ENCODE measurements at regions not wholly inside any gene's neighbourhood (a gene's known extent, or its start where the extent isn't known, plus 50 kb on each side); places are given as distances from the start of the nearest gene placed in this dataset.

GRCh38 chr7:39883812-39884390 is 66.2 kb upstream of the CDK13 start:
- H3K4me3 Mint-ChIP-seq = no peak overlapping the region
- no peak overlapping the region for H3K27ac Mint-ChIP-seq

DNA sequence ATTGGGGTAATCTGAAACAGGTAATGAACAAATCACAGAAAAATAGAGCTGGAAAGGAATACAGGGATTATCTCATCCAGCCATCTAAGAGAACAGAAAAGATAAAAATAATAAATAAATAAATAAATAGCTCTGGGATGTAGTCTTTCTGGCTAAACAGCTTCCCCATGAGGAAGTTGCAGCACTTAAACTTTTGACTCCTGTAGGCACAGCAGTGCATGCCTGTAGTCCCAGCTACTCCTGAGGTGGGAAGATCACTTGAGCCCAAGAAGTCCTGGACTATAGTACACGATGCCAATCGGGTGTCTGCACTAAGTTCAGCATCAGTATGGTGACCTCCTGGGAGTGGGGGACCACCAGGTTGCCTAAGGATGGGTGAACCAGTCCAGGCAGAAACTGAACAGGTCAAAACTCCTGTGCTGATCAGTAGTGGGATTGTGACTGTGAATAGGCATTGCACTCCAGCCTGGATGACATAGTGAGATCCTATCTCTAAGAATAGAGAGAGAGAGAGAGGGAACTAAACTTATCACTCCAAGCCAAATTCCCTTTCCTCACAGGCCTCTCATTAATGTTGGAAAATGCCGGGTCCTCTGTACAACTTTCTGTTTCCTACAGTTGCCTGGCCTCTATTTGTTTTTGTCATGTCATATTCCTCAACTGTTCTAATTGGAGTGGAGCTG is 61.7 kb upstream of the CDK13 start:
- Histone ChIP-seq H3K27ac (ENCODE audit: low read depth in 1 of 2, low read length in 2 of 2) (no peak overlapping the region), H3K79me2 (ENCODE audit: insufficient read depth, low read length) (no peaks in the 10 kb centered on the region), H3K4me1 (ENCODE audit: control insufficient read depth in 1 of 2, insufficient read depth in 2 of 2, low read length in 2 of 2) (no peaks in the 10 kb centered on the region), H3K4me3 (replicated peaks in 1 of 3; ENCODE audit: low read depth in 2 of 3, low read length in 3 of 3) (no peak overlapping the region), H3K27me3 (ENCODE audit: control insufficient read depth in 2 of 2, insufficient read depth in 2 of 2, low read length in 2 of 2) (no peaks in the 10 kb centered on the region), H3K9ac (ENCODE audit: insufficient read depth, low read length, poor library complexity, severe bottlenecking) (no peak overlapping the region), H3K36me3 (replicated peaks in 1 of 2; ENCODE audit: control insufficient read depth in 1 of 2, insufficient read depth in 2 of 2, low read length in 2 of 2) (no peaks in the 10 kb centered on the region), H3K9me3 (replicated peaks in 1 of 2; ENCODE audit: control insufficient read depth in 1 of 2, insufficient read depth in 1 of 2, low read length in 2 of 2) (peaks cover 0 to 2% of the 10 kb centered on the region in 2 donors), H3K4me2 (replicated peaks; ENCODE audit: extremely low read depth, low read length, poor library complexity, severe bottlenecking) (no peak overlapping the region), H4K20me1 (ENCODE audit: insufficient read depth, low read length) (no peaks in the 10 kb centered on the region), H2AFZ (ENCODE audit: insufficient read depth, low read depth, low read length, poor library complexity, severe bottlenecking) (no peak overlapping the region)
- Mint-ChIP-seq H3K9me3 (peaks cover 0 to 6% (median 4%) of the 10 kb centered on the region in 7 donors), H3K27me3 (ENCODE audit: low read depth in 3 of 3) (peaks cover 1 to 5% (median 3%) of the 10 kb centered on the region in 3 donors), H3K4me3 (no peak overlapping the region), H3K27ac (no peak overlapping the region), H3K36me3 (no peaks in the 10 kb centered on the region), H3K4me1 (no peaks in the 10 kb centered on the region)
- 80% methylated on average over 2 of the region's 3 CpGs for WGBS (ENCODE audit: insufficient coverage)
- no peak for DNase-seq
- TF ChIP-seq, protein P1, sequence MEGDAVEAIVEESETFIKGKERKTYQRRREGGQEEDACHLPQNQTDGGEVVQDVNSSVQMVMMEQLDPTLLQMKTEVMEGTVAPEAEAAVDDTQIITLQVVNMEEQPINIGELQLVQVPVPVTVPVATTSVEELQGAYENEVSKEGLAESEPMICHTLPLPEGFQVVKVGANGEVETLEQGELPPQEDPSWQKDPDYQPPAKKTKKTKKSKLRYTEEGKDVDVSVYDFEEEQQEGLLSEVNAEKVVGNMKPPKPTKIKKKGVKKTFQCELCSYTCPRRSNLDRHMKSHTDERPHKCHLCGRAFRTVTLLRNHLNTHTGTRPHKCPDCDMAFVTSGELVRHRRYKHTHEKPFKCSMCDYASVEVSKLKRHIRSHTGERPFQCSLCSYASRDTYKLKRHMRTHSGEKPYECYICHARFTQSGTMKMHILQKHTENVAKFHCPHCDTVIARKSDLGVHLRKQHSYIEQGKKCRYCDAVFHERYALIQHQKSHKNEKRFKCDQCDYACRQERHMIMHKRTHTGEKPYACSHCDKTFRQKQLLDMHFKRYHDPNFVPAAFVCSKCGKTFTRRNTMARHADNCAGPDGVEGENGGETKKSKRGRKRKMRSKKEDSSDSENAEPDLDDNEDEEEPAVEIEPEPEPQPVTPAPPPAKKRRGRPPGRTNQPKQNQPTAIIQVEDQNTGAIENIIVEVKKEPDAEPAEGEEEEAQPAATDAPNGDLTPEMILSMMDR (IDR thresholded peaks at IDR 0.05) = no peak
- intact Hi-C loops (cut with micrococcal nuclease) = no loop called here

More at GRCh38 chr7:39883812-39884390, 66.2 kb upstream of the CDK13 start:
- no peaks in the 10 kb centered on the region for H4K20me1 ChIP-seq (ENCODE audit: insufficient read depth, low read length)
- DNase-seq = no peak
- H3K9ac ChIP-seq (ENCODE audit: insufficient read depth, low read length, poor library complexity, severe bottlenecking) = no peak overlapping the region
- H3K79me2 ChIP-seq (ENCODE audit: insufficient read depth, low read length) = no peaks in the 10 kb centered on the region
- H3K4me3 ChIP-seq (replicated peaks in 1 of 3; ENCODE audit: low read depth in 2 of 3, low read length in 3 of 3) = no peak overlapping the region
- Mint-ChIP-seq H3K36me3 (no peaks in the 10 kb centered on the region), H3K4me1 (no peaks in the 10 kb centered on the region), H3K27me3 (ENCODE audit: low read depth in 3 of 3) (peaks cover 0 to 1% (median 0%) of the 10 kb centered on the region in 3 donors), H3K9me3 (peaks cover 20 to 38% (median 35%) of the 10 kb centered on the region in 7 donors)
- no peak overlapping the region for H3K4me2 ChIP-seq (replicated peaks; ENCODE audit: extremely low read depth, low read length, poor library complexity, severe bottlenecking)
- TF ChIP-seq, protein P1 (IDR thresholded peaks at IDR 0.05) = no peak
- H3K9me3 ChIP-seq (replicated peaks in 1 of 2; ENCODE audit: control insufficient read depth in 1 of 2, insufficient read depth in 1 of 2, low read length in 2 of 2) = peaks cover 24 to 27% of the 10 kb centered on the region in 2 donors
- H3K36me3 ChIP-seq (replicated peaks in 1 of 2; ENCODE audit: control insufficient read depth in 1 of 2, insufficient read depth in 2 of 2, low read length in 2 of 2) = no peaks in the 10 kb centered on the region
- no peaks in the 10 kb centered on the region for H3K4me1 ChIP-seq (ENCODE audit: control insufficient read depth in 1 of 2, insufficient read depth in 2 of 2, low read length in 2 of 2)
- intact Hi-C loops (cut with micrococcal nuclease) = no loop called here
- no peak overlapping the region for H3K27ac ChIP-seq (ENCODE audit: low read depth in 1 of 2, low read length in 2 of 2)
- no CpG with 5 or more reads among the region's 4 CpGs for WGBS (ENCODE audit: insufficient coverage)
- no peaks in the 10 kb centered on the region for H3K27me3 ChIP-seq (ENCODE audit: control insufficient read depth in 2 of 2, insufficient read depth in 2 of 2, low read length in 2 of 2)
- H2AFZ ChIP-seq (ENCODE audit: insufficient read depth, low read depth, low read length, poor library complexity, severe bottlenecking) = no peak overlapping the region
